ENCODE measurements at regions not wholly inside any gene's neighbourhood (a gene's known extent, or its start where the extent isn't known, plus 50 kb on each side); places are given as distances from the start of the nearest gene placed in this dataset.

DNA sequence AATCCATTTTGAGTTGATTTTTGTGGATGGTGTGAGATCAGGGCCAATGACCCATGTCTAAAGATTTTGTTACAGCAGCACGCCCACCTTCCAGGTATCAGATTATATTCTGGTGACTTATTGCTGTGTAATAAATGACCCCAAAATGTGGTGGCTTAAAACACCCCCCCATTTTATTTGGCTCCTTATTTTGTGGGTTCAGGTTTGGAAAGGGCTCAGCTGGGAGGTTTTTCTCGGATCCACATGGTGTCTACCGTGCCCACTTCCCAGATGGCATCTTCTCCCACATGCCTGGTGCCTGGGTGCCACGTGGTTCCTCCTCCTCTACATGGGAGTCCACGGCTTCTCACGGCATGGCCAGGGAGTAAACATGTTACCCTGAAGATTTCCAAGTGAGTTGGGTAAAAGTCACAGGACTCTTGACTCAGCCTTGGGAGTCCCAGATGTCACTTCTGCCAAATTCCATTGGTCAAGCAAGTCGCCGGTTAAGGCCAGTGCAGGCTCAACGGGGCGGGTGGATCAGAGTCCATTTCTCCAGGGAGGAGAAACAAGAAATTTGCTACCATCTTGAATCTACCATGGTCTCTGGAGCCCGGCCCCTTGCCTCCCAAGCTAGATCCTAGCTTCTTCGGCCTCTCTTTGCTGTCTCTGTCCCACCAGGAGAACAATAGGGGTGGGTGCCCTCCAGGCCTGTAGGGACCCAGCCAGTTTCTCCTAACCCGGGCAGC, 214.3 kb downstream of the KIF26A start:
- H3K4me3 ChIP-seq (ENCODE audit: low read length): no peak overlapping the region
- DNase-seq (ENCODE audit: low read depth): no peak
- no peak for TF ChIP-seq CTCF (IDR thresholded peaks at IDR 0.05; ENCODE audit: insufficient read depth, low read depth, low read length, missing control alignments)

GRCh38 chr14:104353221-104353920, 215.0 kb downstream of the KIF26A start:
- DNase-seq (ENCODE audit: low read depth): no peak
- H3K4me3 ChIP-seq (ENCODE audit: low read length): no peak overlapping the region
- TF ChIP-seq CTCF (IDR thresholded peaks at IDR 0.05; ENCODE audit: insufficient read depth, low read depth, low read length, missing control alignments): no peak

DNA sequence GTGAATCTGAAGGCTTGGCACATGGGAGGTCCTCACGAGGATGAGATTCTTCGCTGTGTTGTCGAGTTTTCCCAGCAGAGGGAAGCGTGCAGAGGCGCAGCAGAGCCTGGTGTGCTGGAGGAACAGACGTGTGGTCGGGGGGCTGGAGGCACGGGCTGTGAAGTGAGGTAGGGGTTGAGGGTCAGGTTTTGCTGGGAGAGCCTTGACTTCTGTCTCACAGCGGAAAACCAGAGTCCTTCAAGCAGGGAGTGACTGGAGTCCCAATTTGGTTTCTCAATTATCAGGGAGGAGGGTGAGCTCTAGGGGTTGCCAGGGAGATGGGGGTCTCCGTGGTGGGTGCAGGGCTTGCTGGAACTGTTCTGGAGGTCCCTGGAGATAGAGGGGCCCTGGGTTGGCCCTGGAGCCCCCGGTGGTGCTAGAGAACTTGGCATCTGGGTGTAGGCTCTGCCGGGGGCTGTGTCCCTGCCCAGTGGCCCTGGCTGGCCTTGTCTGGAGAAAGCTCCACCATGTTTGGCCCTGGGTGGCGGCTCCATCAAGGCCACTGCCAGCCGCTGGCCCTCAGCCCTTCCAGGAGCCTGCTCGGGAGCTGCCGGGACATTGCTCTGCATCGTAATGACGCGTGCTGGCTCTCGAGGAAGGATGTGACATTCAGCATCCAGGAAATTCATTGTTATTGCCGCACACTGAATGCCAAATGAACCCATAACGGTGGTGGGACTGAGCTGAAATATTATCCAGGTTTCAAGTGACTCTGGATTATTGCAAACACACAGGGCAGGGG, 215.7 kb downstream of the KIF26A start:
- no peak for TF ChIP-seq CTCF (IDR thresholded peaks at IDR 0.05; ENCODE audit: insufficient read depth, low read depth, low read length, missing control alignments)
- DNase-seq (ENCODE audit: low read depth): no peak
- no peak overlapping the region for H3K4me3 ChIP-seq (ENCODE audit: low read length)

DNA sequence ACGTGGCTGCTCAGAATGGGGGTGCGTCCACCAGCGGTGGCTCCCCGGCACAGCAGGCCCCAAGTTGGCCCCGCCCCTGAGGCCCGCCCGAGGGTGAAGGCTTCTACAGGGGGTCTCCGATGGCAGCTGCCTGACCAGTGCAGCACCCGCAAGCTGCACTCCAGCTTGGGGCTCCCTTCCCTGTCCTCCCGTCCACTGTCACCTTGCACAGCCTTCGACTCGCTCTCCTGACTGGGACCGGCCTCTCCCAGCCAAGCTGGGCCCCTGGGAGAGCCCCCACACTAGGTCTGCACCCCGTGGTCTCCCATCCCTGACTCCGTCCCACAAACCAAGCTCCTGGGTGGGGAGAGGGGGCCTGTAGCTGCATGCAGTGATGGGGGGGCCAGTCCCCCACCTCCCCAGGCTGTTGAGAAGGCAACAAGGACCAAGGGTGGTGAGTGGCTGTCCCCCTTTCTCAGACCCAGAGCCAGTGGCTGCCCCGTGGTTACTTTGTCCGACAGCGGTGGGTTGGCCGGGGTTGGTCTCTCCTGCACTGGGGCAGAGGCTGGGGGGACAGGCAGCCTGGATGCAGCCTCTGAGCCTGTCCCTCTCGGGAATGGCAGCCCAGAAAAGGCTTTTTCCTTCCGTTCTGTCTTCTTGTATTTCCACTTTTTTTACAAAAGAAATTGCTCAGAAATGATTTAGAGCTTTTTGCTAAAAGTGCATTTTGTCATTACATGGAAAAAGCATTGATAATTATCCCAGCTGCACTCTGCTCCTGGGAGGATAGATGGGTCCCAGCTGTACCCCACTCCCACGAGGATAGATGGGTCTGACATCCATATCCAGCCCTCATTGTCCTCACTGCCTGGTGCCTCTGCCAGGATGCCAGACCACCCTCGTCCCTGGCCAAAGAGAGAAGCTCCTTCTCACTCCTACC, 217.0 kb downstream of the KIF26A start:
- no peak for DNase-seq (ENCODE audit: low read depth)
- no peak for TF ChIP-seq CTCF (IDR thresholded peaks at IDR 0.05; ENCODE audit: insufficient read depth, low read depth, low read length, missing control alignments)
- no peak overlapping the region for H3K4me3 ChIP-seq (ENCODE audit: low read length)

- H3K4me3 ChIP-seq (ENCODE audit: low read length): no peak overlapping the region
- no peak for TF ChIP-seq CTCF (IDR thresholded peaks at IDR 0.05; ENCODE audit: insufficient read depth, low read depth, low read length, missing control alignments)
- no peak for DNase-seq (ENCODE audit: low read depth)
These were observed 217.8 kb downstream of the KIF26A start for GRCh38 chr14:104356020-104356737.
